ENCODE measurements at regions not wholly inside any gene's neighbourhood (a gene's known extent, or its start where the extent isn't known, plus 50 kb on each side); places are given as distances from the start of the nearest gene placed in this dataset.
A peak's percentile ranks its signal among the peaks of the same experiment; 100 is the strongest.
"Not testable (repeated sequence)": the region's sequence is repeated elsewhere in the genome, so short reads cannot be mapped to it uniquely, and the experiment has no call there.

- DNase-seq (ENCODE audit: low spot score): no peak
Observed at GRCh38 chr13:71303144-71303543, 563.9 kb downstream of the DACH1 start.

DNA sequence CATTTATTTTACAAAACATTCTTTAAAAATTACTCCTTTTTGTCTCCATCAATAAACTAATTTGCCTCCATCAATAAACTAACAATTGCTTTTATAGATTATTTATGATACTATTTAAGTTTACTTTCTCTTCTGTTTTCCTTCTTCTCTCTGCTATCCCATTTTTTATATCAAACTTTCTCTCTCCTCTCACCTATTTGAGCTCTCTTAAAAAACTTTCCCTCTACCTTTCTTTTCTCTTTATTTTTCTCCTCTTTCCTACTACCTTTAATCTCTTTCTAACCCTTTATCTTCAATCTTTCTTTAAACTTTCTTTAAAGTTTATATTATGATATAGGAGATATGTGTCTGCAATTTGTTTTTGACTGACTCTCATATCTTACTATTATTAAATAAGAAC lies 566.4 kb downstream of the DACH1 start:
- DNase-seq (ENCODE audit: low spot score): no peak

- DNase-seq (ENCODE audit: low spot score): no peak
Observed at GRCh38 chr13:71291842-71292146, 575.2 kb downstream of the DACH1 start.

DNA sequence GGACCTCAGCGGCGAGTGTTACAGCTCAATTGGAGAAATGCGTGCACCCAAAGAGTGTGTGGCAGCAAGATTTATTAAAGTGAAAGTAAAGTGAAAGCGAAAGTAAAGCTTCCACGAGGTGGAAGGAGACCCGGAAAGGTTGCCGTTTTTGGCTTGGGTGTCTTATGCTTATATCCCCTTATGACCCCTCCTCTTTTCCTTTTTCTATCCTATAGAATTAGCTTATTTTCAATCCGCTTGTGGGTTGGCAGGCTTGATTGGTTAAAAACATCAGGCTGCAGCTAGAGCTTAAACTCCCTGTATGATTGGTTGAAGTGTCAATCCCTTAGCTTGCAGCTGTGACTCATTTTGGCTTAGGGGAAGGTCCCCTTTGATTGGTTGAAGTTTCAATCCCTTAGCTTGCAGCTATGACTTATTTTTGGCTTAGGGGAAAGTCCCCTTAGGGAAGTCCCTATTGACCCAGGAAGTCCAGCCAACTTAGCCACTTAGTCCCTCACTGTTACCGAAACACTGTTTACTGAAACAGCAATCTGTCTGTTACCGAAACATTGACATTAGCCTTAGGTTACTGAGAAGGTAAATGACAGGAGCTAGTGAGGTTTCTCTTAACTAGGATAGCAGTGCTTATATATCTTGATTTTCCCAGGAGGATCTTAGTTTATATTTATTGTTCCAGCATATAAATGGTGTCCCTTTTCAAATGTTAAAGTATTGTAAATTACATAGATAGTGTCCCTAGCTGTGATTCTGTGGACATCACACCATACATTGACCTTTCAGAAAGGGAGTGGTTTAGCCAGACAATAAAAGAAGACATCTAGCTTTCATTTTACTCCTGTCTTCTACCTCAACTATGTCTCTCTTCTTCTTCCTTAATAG lies 575.8 kb downstream of the DACH1 start:
- peak; percentile 14 for DNase-seq (ENCODE audit: low spot score)

DNA sequence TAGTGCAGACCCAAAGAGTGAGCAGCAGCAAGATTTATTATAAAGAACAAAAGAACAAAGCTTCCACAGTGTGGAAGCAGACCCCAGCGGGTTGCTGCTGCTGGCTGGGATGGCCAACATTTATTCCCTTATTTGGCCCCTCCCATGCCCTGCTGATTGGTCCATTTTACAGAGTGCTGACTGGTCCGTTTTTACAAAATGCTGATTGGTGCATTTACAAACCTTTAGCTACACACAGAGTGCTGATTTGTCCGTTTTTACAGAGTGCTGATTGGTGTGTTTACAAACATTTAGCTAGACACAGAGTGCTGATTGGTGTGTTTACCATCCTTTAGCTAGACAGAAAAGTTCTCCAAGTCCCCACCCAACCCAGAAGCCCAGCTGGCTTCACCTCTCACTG lies 577.0 kb downstream of the DACH1 start:
- not testable (repeated sequence) for DNase-seq (ENCODE audit: low spot score)

- DNase-seq (ENCODE audit: low spot score): no peak
Observed at GRCh38 chr13:71285700-71286099, 581.3 kb downstream of the DACH1 start.

DNA sequence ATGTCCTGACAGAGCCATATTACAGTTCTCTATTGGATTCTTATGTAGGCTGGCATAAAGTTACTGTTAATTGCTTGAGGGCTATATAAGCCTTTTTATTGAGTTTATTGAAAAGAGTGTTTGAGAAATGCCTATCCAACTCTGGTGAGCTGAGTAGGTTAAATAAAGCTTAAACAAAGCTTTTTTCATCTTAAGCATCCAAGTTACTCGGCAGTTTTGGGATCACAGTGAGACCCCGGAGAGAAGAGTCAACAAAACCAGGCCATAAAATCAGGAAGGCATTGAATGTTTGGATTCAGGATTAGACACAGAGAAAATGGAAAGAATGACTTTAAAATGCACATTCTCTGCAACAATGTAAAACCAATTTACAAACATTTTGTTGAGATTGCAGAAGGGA lies 588.5 kb downstream of the DACH1 start:
- DNase-seq (ENCODE audit: low spot score): peak; percentile 6

DNA sequence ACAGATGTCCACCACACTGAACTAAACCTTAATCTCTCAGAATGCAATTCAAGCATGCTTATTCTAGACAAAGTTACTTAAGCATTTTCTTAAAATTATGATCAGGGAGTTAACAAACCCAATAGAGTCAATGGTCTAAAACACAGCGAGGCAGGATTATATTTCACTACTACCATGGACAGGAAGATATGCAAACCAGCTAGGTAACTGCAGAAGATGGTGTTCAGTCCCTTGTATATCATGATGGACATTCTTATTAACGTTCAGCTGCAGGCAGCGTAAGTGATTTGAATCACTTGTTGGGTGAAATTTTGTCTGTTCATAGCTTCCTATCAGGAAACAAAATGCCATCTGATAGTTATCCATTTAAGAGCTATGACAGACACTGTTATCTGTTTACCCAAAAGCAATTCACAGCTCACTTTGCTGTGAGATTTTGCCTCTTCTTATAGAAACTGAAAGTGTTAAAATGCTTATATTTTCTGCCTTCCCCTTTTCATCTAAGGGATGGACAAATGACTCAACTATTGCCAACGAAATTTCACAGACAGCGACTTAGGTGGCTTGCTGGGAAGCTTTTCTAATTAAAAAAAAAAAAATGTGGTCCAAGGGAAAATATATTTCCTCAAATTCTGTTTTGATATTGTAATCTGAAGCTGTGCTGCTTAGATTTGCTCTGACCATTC lies 591.9 kb downstream of the DACH1 start:
- no peak for DNase-seq (ENCODE audit: low spot score)

GRCh38 chr13:71261256-71261655 lies 605.7 kb downstream of the DACH1 start:
- DNase-seq (ENCODE audit: low spot score): no peak

DNA sequence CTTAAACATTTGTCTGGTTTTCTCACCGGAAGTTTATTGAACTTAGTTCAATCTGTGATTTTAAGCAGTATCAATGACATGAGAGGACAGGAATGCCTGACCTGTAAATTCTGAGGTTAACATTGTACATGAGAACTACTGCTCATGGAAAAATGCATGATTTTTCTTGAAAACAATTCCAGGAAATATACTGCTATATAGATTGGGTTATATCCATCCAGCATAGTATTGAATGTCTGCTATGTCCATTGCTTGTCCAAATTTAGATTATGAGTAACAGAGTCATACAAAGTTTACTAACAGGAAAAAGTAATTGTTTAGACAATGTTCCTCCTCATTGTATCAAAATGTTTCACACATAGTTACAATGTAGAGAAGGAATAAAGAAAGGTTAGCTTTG lies 606.8 kb downstream of the DACH1 start:
- DNase-seq (ENCODE audit: low spot score): no peak

GRCh38 chr13:71255633-71256032 lies 611.4 kb downstream of the DACH1 start:
- no peak for DNase-seq (ENCODE audit: low spot score)

DNA sequence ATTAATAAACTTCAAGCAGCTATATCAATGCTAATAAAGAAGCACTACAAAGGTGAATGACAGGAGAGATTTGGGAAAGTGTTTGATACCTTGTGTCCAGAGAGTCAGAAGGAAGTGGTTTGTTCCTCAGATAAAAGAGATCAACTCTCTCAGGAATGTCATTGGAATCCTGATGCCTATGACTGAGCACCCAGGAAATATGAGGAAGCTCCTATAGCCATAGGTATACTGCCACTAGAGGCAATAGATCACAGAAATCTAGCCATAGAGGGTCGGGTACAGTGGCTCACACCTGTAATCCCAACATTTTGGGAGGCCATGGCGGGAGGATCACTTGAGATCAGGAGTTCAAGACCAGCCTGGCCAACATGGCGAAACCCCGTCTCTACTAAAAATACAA lies 612.6 kb downstream of the DACH1 start:
- DNase-seq (ENCODE audit: low spot score): no peak

- no peak for DNase-seq (ENCODE audit: low spot score)
Observed at GRCh38 chr13:71252184-71252704, 614.8 kb downstream of the DACH1 start.

DNA sequence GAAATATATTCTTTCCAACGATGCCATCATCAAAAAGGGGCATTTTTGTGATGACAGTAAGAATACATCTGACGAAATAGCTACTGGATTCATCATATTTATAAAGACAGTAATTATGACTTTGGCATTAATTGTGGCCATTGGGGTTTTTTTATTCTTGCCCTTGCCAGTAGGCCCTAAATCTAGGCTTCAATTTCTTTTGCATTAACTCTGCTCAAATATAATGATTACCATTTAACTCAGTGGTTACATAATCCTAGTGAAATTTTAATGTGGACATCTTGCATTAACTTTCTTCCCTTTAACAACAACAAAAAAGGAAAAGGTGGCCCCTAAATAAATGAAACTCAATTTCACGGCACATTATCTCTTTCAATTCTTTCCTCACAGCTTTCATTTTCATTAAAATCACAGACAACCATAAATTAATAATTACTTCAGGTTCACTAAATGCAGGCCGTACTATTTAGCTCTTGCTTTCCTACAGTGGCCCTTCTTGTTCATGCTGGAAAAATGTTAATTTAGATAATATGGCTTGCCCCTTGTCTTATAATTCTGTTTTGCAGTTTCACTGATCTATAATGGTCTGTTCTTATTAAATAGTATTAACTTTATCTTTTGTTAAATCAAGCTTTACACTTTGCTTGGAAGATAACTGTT lies 615.6 kb downstream of the DACH1 start:
- no peak for DNase-seq (ENCODE audit: low spot score)

DNA sequence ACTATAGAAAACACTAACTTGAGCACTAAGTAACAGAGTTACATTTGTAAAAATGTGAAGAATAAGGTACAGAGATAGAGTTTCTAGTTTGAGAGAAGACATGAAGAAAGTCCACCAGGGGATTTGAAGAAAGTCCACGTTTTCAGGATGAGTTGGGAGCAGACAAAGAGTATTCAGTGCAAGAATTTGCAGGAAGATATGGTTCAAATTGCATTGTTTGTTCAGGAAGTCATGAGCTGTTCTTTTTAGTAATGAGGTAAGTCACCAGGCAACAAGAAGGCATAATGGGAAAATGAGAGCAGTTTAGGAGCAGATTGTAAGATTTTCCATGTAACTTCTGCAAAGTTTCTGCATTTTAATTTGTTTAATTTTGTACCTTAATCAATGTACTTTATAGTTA lies 618.0 kb downstream of the DACH1 start:
- no peak for DNase-seq (ENCODE audit: low spot score)

GRCh38 chr13:71244161-71244560 lies 622.8 kb downstream of the DACH1 start:
- no peak for DNase-seq (ENCODE audit: low spot score)

- DNase-seq (ENCODE audit: low spot score): no peak
Observed at GRCh38 chr13:71242201-71242600, 624.8 kb downstream of the DACH1 start.

- DNase-seq (ENCODE audit: low spot score): peak; percentile 22
Observed at GRCh38 chr13:71240911-71241310, 626.1 kb downstream of the DACH1 start.

DNA sequence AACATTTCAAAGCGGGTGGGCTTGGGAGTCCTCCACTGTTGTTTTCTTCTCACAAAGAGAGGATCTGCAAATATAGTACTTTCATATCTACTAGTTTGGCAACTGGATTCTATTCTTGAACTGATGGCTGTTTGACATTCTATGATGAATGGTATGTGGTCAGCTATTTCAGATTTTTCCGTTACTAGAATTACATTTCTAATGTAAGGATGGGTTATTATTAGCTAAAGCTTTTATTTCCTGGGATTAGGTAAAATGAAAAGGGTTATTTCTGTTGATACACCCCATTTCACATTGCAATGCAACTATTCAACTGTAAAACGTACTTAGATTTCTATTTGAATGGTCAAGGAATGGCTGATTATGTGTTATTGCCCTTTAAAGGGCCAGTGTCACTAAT lies 629.7 kb downstream of the DACH1 start:
- no peak for DNase-seq (ENCODE audit: low spot score)

DNA sequence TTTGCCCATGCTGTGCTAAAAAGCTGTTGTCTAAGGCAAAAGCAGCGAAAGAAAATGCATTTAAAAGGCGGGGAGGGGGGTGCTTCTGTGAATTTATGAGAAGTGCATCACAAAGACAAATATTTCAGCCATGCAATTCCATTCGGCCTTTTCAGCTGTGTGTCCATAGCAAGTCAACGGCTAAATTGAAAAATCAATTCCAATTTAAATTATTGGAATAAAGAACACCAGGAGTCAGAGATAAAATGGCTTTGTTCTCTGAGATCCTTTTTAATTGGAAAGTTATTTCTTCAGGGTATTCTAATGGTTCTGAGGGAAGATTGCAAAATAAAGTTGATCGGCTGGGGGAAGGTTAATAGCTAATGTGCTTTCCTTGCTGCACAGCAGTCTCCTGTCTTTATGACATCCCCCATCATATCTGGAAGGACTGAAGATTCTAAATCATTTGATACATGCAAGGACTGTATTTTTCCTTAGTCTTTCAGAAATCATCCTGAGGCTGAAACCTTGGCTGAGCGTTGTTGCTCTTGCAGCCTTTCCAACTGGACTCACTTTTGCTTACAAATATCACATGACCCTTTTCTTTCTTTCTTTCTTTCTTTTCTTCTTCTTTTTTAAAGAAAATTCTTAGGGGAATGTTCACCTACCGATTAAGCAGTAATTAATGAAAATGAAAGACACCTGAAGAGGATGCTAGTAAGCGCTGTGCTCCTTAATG lies 647.1 kb downstream of the DACH1 start:
- no peak for DNase-seq (ENCODE audit: low spot score)

- DNase-seq (ENCODE audit: low spot score): peak; percentile 20
Observed at GRCh38 chr13:71218960-71219359, 648.0 kb downstream of the DACH1 start.

DNA sequence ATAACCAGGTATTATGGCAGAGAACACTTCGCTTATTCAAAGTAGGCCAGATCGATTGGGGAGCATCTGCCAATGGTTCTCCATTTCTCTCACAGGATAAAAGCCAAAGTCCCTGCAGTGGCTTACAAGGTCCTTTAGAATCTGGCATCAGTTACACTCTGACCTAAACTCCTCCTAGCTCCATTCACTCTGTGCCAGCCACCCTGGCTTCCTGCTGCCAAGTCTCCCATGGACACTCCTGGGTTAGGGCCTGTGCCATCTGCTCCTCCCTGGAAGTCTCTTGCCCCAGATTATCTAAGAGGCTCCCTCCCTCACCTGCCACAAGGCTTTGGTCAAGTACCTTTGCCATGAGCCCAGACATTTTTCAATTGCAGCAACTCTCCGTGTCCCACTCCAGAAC lies 649.2 kb downstream of the DACH1 start:
- DNase-seq (ENCODE audit: low spot score): no peak
